HEK293 (cell line): ENCODE measurements at regions not wholly inside any gene's neighbourhood (a gene's known extent, or its start where the extent isn't known, plus 50 kb on each side); places are given as distances from the start of the nearest gene placed in this dataset.

ENCODE experiments used
- CTCF ChIA-PET: fragments of 350-600 bp; formaldehyde crosslinking; extraction: SDS; loops from one replicate; lab custom pipeline; 2021; ENCODE audit warnings: antibody characterized with exemption; lab: Yijun Ruan, JAX
- POLR2A ChIA-PET: fragments of 300-600 bp; formaldehyde crosslinking; extraction: SDS; loops from one replicate; lab custom pipeline; 2020; ENCODE audit warnings: antibody characterized with exemption, inconsistent platforms; lab: Yijun Ruan, JAX
- H3K27ac ChIP-seq: fragments of 200-500 bp; sonication (Bioruptor generic); 2 replicates; pipeline ENCODE4 v1.5.1; 2014; ENCODE audit warnings: low read depth, low read length, control low read depth, inconsistent platforms; ENCODE audit errors: extremely low read depth
- H3K36me3 ChIP-seq, 2 experiments: fragments of 200-500 bp in 1 of 2; sonication (Bioruptor generic) in 1 of 2; 1 replicate in 1 of 2; 2 replicates in 1 of 2; pipeline ENCODE4 v1.5.1; 2014 to 2017; ENCODE audit warnings: inconsistent platforms in 2 of 2, low read length in 2 of 2; ENCODE audit not compliant: control insufficient read depth in 2 of 2, insufficient read depth in 1 of 2
- H3K4me1 ChIP-seq: fragments of 200-500 bp; sonication (Bioruptor generic); 2 replicates; pipeline ENCODE4 v1.5.1; 2014; ENCODE audit warnings: mild to moderate bottlenecking, low read length, inconsistent platforms; ENCODE audit not compliant: control insufficient read depth, insufficient read depth
- H3K4me3 ChIP-seq: 2 replicates; pipeline ENCODE4 v1.5.1; 2011; ENCODE audit warnings: low read depth, mild to moderate bottlenecking, control low read depth, low read length, moderate library complexity
- H3K9me3 ChIP-seq: fragments of 200-500 bp; sonication (Bioruptor generic); 2 replicates; pipeline ENCODE4 v1.5.1; 2014; ENCODE audit warnings: low read depth, low read length, inconsistent platforms; ENCODE audit not compliant: control insufficient read depth, insufficient read depth
- GFI1B ChIP-seq: fragments of 450-650 bp; formaldehyde crosslinking; IDR thresholded peaks from 2 replicates; pipeline ENCODE4 v1.5.1; 2016; ENCODE audit warnings: missing biosample characterization, missing genetic modification characterization
- KLF10 ChIP-seq: fragments of 450-650 bp; IDR thresholded peaks from 2 replicates; pipeline ENCODE4 v1.5.1; 2018; ENCODE audit warnings: missing biosample characterization, mild to moderate bottlenecking, missing genetic modification characterization
- WT1 ChIP-seq: fragments of 450-650 bp; formaldehyde crosslinking; IDR thresholded peaks from 2 replicates; pipeline ENCODE4 v1.5.1; 2016; ENCODE audit warnings: missing biosample characterization, missing genetic modification characterization
- ZBTB8A ChIP-seq: fragments of 450-650 bp; formaldehyde crosslinking; IDR thresholded peaks from 2 replicates; pipeline ENCODE4 v1.5.1; 2016; ENCODE audit warnings: missing biosample characterization, missing genetic modification characterization
- ZIC2 ChIP-seq: fragments of 450-650 bp; formaldehyde crosslinking; IDR thresholded peaks from 2 replicates; pipeline ENCODE4 v1.5.1; 2016; ENCODE audit warnings: missing biosample characterization, missing genetic modification characterization
- ZNF146 ChIP-seq: fragments of 450-650 bp; formaldehyde crosslinking; IDR thresholded peaks from 2 replicates; pipeline ENCODE4 v1.5.1; 2016; ENCODE audit warnings: missing biosample characterization, missing genetic modification characterization
- ZNF223 ChIP-seq: fragments of 450-650 bp; formaldehyde crosslinking; IDR thresholded peaks from 2 replicates; pipeline ENCODE4 v1.5.1; 2016; ENCODE audit warnings: missing biosample characterization, missing genetic modification characterization
- ZNF239 ChIP-seq: fragments of 450-650 bp; formaldehyde crosslinking; IDR thresholded peaks from 2 replicates; pipeline ENCODE4 v1.5.1; 2016; ENCODE audit warnings: missing biosample characterization, missing genetic modification characterization
- ZNF274 ChIP-seq, 2 experiments: fragments of 200-500 bp in 1 of 2; fragments of 450-650 bp in 1 of 2; sonication (Bioruptor generic) in 1 of 2; formaldehyde crosslinking in 1 of 2; IDR thresholded peaks; 2 replicates each; pipeline versions ENCODE4 v1.5.1 to v1.6.1; 2014 to 2016; ENCODE audit warnings: borderline replicate concordance in 1 of 2, inconsistent platforms in 1 of 2, low read length in 1 of 2, missing biosample characterization in 1 of 2, missing genetic modification characterization in 1 of 2
- ZNF423 ChIP-seq: fragments of 450-650 bp; formaldehyde crosslinking; IDR thresholded peaks from 2 replicates; pipeline ENCODE4 v1.5.1; 2016; ENCODE audit warnings: missing biosample characterization, missing genetic modification characterization
- ZNF48 ChIP-seq: fragments of 450-650 bp; formaldehyde crosslinking; IDR thresholded peaks from 2 replicates; pipeline ENCODE4 v1.5.1; 2016; ENCODE audit warnings: missing biosample characterization, missing genetic modification characterization
- ZNF560 ChIP-seq: fragments of 450-650 bp; formaldehyde crosslinking; IDR thresholded peaks from 2 replicates; pipeline ENCODE4 v1.5.1; 2017; ENCODE audit warnings: missing biosample characterization, missing genetic modification characterization, borderline replicate concordance
- ZNF670 ChIP-seq: fragments of 450-650 bp; formaldehyde crosslinking; IDR thresholded peaks from 2 replicates; pipeline ENCODE4 v1.5.1; 2016; ENCODE audit warnings: missing biosample characterization, missing genetic modification characterization, low read depth
- ZNF677 ChIP-seq: fragments of 450-650 bp; IDR thresholded peaks from 2 replicates; pipeline ENCODE4 v1.5.0; 2018; ENCODE audit warnings: missing biosample characterization, mild to moderate bottlenecking, missing genetic modification characterization, moderate library complexity
- ZSCAN23 ChIP-seq: fragments of 450-650 bp; formaldehyde crosslinking; IDR thresholded peaks from 2 replicates; pipeline ENCODE4 v1.5.1; 2016; ENCODE audit warnings: missing biosample characterization, missing genetic modification characterization
- TF ChIP-seq, protein P1 (sequence below): fragments of 450-650 bp; formaldehyde crosslinking; IDR thresholded peaks from 2 replicates; pipeline ENCODE4 v1.5.1; 2016; ENCODE audit warnings: missing biosample characterization, missing genetic modification characterization
- TF ChIP-seq, protein P2 (sequence below): fragments of 450-650 bp; formaldehyde crosslinking; IDR thresholded peaks from 2 replicates; pipeline ENCODE4 v1.5.1; 2017; ENCODE audit warnings: missing biosample characterization, missing genetic modification characterization
- TF ChIP-seq, protein P3 (sequence below): fragments of 450-650 bp; formaldehyde crosslinking; optimal IDR thresholded peaks from 2 replicates; pipeline ENCODE3; 2016; ENCODE audit warnings: missing biosample characterization, mild to moderate bottlenecking, missing genetic modification characterization
- TF ChIP-seq, protein P4 (sequence below): fragments of 450-650 bp; formaldehyde crosslinking; IDR thresholded peaks from 2 replicates; pipeline ENCODE4 v1.5.1; 2017; ENCODE audit warnings: missing biosample characterization, missing genetic modification characterization

DNA sequence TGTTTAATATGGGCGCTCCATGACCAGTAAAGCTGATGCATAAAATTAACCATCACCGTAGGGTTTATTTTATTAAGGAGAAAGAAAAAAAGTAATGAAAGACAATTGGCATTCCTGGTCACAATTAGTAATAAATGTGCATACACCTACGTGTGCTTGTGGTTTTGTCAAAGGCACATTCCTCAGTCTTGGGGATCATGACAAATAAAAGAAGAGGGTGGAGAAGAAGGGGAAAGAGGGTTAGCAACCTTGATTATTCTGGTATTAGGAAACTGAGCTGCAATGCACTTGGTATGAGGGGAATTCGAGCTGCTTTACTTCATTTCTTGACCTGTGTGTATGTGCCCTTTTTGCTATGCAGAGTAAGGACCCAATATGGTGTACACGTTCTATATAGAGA is 1798.3 kb upstream of the PCDH7 start:
- Histone ChIP-seq H3K4me1 (no peaks in the 10 kb centered on the region), H3K4me3 (no peak overlapping the region), H3K27ac (no peak overlapping the region), H3K9me3 (no peaks in the 10 kb centered on the region), H3K36me3 (no peaks in the 10 kb centered on the region)
- ChIA-PET POLR2A (no interaction called here), CTCF (no interaction called here)
- no peak for TF ChIP-seq ZNF274 (IDR thresholded peaks at IDR 0.05; ENCODE audit: low read length)
- TF ChIP-seq ZNF274 (tag by site-specific recombination; IDR thresholded peaks at IDR 0.05; ENCODE audit: borderline replicate concordance), result no peak
- TF ChIP-seq ZNF223 (tag by site-specific recombination), result no peak
- no peak for TF ChIP-seq ZNF677 (tag by site-specific recombination)
- no peak for TF ChIP-seq ZNF560 (tag by site-specific recombination)
- TF ChIP-seq ZNF146 (tag by site-specific recombination), result no peak
- no peak for TF ChIP-seq WT1 (tag by site-specific recombination)
- TF ChIP-seq, protein P1, sequence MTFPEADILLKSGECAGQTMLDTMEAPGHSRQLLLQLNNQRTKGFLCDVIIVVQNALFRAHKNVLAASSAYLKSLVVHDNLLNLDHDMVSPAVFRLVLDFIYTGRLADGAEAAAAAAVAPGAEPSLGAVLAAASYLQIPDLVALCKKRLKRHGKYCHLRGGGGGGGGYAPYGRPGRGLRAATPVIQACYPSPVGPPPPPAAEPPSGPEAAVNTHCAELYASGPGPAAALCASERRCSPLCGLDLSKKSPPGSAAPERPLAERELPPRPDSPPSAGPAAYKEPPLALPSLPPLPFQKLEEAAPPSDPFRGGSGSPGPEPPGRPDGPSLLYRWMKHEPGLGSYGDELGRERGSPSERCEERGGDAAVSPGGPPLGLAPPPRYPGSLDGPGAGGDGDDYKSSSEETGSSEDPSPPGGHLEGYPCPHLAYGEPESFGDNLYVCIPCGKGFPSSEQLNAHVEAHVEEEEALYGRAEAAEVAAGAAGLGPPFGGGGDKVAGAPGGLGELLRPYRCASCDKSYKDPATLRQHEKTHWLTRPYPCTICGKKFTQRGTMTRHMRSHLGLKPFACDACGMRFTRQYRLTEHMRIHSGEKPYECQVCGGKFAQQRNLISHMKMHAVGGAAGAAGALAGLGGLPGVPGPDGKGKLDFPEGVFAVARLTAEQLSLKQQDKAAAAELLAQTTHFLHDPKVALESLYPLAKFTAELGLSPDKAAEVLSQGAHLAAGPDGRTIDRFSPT (tag by site-specific recombination), result no peak

DNA sequence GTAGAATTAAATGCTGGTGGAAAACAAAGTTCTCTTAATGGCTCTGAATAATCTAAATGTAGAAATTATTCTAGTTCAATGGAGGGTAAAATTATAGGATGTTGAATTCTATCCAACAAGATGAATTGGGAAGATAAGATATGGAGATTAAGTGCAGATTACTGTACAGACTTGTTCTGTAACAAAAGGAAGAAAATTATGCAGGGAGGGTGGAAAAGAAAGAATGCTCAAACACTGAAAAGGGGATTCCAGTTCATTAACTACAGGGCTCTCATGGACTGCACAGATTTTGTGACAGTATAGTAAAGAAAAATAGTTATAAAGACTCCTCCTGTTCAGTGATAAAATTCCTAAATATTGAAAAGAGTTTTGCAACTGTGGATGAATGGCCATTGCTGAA is 1794.0 kb upstream of the PCDH7 start:
- Histone ChIP-seq H3K9me3 (no peaks in the 10 kb centered on the region), H3K27ac (no peak overlapping the region), H3K4me1 (no peaks in the 10 kb centered on the region), H3K4me3 (no peak overlapping the region), H3K36me3 (no peaks in the 10 kb centered on the region)
- ChIA-PET CTCF (no interaction called here), POLR2A (no interaction called here)
- TF ChIP-seq ZNF423 (tag by site-specific recombination) (no peak), ZSCAN23 (tag by site-specific recombination) (no peak)
- TF ChIP-seq, protein P2, sequence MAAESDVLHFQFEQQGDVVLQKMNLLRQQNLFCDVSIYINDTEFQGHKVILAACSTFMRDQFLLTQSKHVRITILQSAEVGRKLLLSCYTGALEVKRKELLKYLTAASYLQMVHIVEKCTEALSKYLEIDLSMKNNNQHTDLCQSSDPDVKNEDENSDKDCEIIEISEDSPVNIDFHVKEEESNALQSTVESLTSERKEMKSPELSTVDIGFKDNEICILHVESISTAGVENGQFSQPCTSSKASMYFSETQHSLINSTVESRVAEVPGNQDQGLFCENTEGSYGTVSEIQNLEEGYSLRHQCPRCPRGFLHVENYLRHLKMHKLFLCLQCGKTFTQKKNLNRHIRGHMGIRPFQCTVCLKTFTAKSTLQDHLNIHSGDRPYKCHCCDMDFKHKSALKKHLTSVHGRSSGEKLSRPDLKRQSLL (tag by site-specific recombination), result no peak

DNA sequence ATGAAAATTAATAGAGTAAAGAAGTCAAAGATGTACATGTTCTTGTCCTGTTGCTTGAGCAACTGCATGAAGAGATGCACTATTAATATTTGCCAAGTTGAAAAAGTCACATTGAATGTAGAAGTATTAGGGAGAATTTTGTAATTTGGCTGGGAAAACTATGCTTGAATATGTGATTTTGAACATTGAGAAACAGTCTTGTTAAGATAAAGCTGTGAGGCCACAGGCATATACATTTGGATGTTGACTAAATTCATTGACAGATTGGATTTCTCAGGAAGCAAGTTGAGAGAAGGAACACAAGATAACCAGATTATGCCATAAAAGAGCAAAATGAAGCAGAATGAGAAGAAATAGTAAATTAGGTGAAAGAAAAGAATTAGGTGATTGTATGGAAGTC is 1777.5 kb upstream of the PCDH7 start:
- ChIA-PET POLR2A (no interaction called here), CTCF (no interaction called here)
- Histone ChIP-seq H3K36me3 (no peaks in the 10 kb centered on the region), H3K9me3 (no peaks in the 10 kb centered on the region), H3K4me3 (no peak overlapping the region), H3K27ac (no peak overlapping the region), H3K4me1 (no peaks in the 10 kb centered on the region)
- TF ChIP-seq KLF10 (no peak), ZNF48 (tag by site-specific recombination) (no peak), GFI1B (tag by site-specific recombination) (no peak), ZNF670 (tag by site-specific recombination) (no peak), ZNF423 (tag by site-specific recombination) (no peak), ZNF239 (tag by site-specific recombination) (no peak), ZIC2 (tag by site-specific recombination) (no peak), ZBTB8A (tag by site-specific recombination) (no peak)
- TF ChIP-seq, protein P3, sequence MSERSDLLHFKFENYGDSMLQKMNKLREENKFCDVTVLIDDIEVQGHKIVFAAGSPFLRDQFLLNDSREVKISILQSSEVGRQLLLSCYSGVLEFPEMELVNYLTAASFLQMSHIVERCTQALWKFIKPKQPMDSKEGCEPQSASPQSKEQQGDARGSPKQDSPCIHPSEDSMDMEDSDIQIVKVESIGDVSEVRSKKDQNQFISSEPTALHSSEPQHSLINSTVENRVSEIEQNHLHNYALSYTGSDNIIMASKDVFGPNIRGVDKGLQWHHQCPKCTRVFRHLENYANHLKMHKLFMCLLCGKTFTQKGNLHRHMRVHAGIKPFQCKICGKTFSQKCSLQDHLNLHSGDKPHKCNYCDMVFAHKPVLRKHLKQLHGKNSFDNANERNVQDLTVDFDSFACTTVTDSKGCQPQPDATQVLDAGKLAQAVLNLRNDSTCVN (tag by site-specific recombination), result no peak
- TF ChIP-seq, protein P4, sequence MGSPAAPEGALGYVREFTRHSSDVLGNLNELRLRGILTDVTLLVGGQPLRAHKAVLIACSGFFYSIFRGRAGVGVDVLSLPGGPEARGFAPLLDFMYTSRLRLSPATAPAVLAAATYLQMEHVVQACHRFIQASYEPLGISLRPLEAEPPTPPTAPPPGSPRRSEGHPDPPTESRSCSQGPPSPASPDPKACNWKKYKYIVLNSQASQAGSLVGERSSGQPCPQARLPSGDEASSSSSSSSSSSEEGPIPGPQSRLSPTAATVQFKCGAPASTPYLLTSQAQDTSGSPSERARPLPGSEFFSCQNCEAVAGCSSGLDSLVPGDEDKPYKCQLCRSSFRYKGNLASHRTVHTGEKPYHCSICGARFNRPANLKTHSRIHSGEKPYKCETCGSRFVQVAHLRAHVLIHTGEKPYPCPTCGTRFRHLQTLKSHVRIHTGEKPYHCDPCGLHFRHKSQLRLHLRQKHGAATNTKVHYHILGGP (tag by site-specific recombination), result no peak
